ENCODE measurements at regions not wholly inside any gene's neighbourhood (a gene's known extent, or its start where the extent isn't known, plus 50 kb on each side); places are given as distances from the start of the nearest gene placed in this dataset.

- H3K4me1 ChIP-seq (ENCODE audit: control insufficient read depth, insufficient read depth, low read length, poor library complexity, severe bottlenecking), result no peaks in the 10 kb centered on the region
- no peak overlapping the region for H3K4me3 ChIP-seq (ENCODE audit: extremely low read depth, insufficient read depth, low read length, poor library complexity, severe bottlenecking)
- H3K9me3 ChIP-seq (ENCODE audit: control insufficient read depth, low read length), result no peaks in the 10 kb centered on the region
- H3K27ac ChIP-seq (ENCODE audit: low read depth, low read length, severe bottlenecking), result no peak overlapping the region
- 100% methylated on average over 1 of the region's 1 CpG; no CpG with 5 or more reads in 1 of the 2 experiments for WGBS, 2 experiments (ENCODE audit: insufficient coverage in 2 of 2)
- no peaks in the 10 kb centered on the region for H3K36me3 ChIP-seq (ENCODE audit: control insufficient read depth, insufficient read depth, low read length)
Observed at GRCh38 chr2:126826491-126826890, 72.2 kb upstream of the TEX51 start.

- H3K27ac ChIP-seq (ENCODE audit: low read depth, low read length, severe bottlenecking), result no peak overlapping the region
- no peak overlapping the region for H3K4me3 ChIP-seq (ENCODE audit: extremely low read depth, insufficient read depth, low read length, poor library complexity, severe bottlenecking)
- H3K4me1 ChIP-seq (ENCODE audit: control insufficient read depth, insufficient read depth, low read length, poor library complexity, severe bottlenecking), result peaks cover 4% of the 10 kb centered on the region
- no peaks in the 10 kb centered on the region for H3K9me3 ChIP-seq (ENCODE audit: control insufficient read depth, low read length)
- H3K36me3 ChIP-seq (ENCODE audit: control insufficient read depth, insufficient read depth, low read length), result no peaks in the 10 kb centered on the region
- 54 to 56% methylated on average over 5 to 6 of the region's 8 CpGs for WGBS, 2 experiments (ENCODE audit: insufficient coverage in 2 of 2)
Observed at GRCh38 chr2:126827371-126827770, 71.3 kb upstream of the TEX51 start.

GRCh38 chr2:126828051-126828450, 70.6 kb upstream of the TEX51 start:
- Histone ChIP-seq H3K4me3 (ENCODE audit: extremely low read depth, insufficient read depth, low read length, poor library complexity, severe bottlenecking) (no peak overlapping the region), H3K4me1 (ENCODE audit: control insufficient read depth, insufficient read depth, low read length, poor library complexity, severe bottlenecking) (peaks cover 5% of the 10 kb centered on the region), H3K36me3 (ENCODE audit: control insufficient read depth, insufficient read depth, low read length) (no peaks in the 10 kb centered on the region), H3K27ac (ENCODE audit: low read depth, low read length, severe bottlenecking) (no peak overlapping the region), H3K9me3 (ENCODE audit: control insufficient read depth, low read length) (no peaks in the 10 kb centered on the region)
- 87 to 96% methylated on average over 3 of the region's 4 CpGs for WGBS, 2 experiments (ENCODE audit: insufficient coverage in 2 of 2)

GRCh38 chr2:126828491-126828890, 70.2 kb upstream of the TEX51 start:
- 100% methylated on average over 1 of the region's 4 CpGs; no CpG with 5 or more reads in 1 of the 2 experiments for WGBS, 2 experiments (ENCODE audit: insufficient coverage in 2 of 2)
- H3K27ac ChIP-seq (ENCODE audit: low read depth, low read length, severe bottlenecking), result no peak overlapping the region
- H3K36me3 ChIP-seq (ENCODE audit: control insufficient read depth, insufficient read depth, low read length), result no peaks in the 10 kb centered on the region
- H3K9me3 ChIP-seq (ENCODE audit: control insufficient read depth, low read length), result no peaks in the 10 kb centered on the region
- no peak overlapping the region for H3K4me3 ChIP-seq (ENCODE audit: extremely low read depth, insufficient read depth, low read length, poor library complexity, severe bottlenecking)
- H3K4me1 ChIP-seq (ENCODE audit: control insufficient read depth, insufficient read depth, low read length, poor library complexity, severe bottlenecking), result peaks cover 5% of the 10 kb centered on the region

GRCh38 chr2:126831234-126832005, 67.3 kb upstream of the TEX51 start:
- Histone ChIP-seq H3K9me3 (ENCODE audit: control insufficient read depth, low read length) (no peaks in the 10 kb centered on the region), H3K4me1 (ENCODE audit: control insufficient read depth, insufficient read depth, low read length, poor library complexity, severe bottlenecking) (peaks cover 5% of the 10 kb centered on the region), H3K4me3 (ENCODE audit: extremely low read depth, insufficient read depth, low read length, poor library complexity, severe bottlenecking) (no peak overlapping the region), H3K27ac (ENCODE audit: low read depth, low read length, severe bottlenecking) (peak overlapping the region; percentile 2), H3K36me3 (ENCODE audit: control insufficient read depth, insufficient read depth, low read length) (no peaks in the 10 kb centered on the region)
- 81 to 89% methylated on average over 8 to 11 of the region's 14 CpGs for WGBS, 2 experiments (ENCODE audit: insufficient coverage in 2 of 2)

GRCh38 chr2:126832014-126832413, 66.7 kb upstream of the TEX51 start:
- no peaks in the 10 kb centered on the region for H3K9me3 ChIP-seq (ENCODE audit: control insufficient read depth, low read length)
- H3K4me3 ChIP-seq (ENCODE audit: extremely low read depth, insufficient read depth, low read length, poor library complexity, severe bottlenecking), result no peak overlapping the region
- no peak overlapping the region for H3K27ac ChIP-seq (ENCODE audit: low read depth, low read length, severe bottlenecking)
- no peaks in the 10 kb centered on the region for H3K36me3 ChIP-seq (ENCODE audit: control insufficient read depth, insufficient read depth, low read length)
- peaks cover 5% of the 10 kb centered on the region for H3K4me1 ChIP-seq (ENCODE audit: control insufficient read depth, insufficient read depth, low read length, poor library complexity, severe bottlenecking)

DNA sequence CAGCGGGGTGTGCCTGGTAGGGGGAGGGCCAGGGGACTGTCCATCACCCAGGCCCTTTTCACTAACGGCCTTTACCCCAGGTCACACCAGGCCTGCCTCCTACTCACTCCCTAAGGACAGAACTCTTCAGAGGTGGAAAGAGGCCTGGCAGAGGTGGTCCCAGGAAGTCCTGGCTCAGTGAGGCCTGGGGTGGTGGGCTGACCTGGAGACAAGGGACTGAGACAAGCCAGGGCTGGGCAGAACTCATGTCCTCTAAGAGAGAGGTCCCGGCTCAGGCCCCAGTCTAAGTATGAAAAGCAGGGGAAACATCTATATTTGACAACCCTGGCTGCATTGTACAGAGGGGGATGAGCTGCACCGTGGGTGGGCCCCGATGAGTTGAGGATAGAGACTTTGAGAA, 65.9 kb upstream of the TEX51 start:
- 88 to 93% methylated on average over 2 to 3 of the region's 5 CpGs for whole genome bisulfite sequencing, 2 experiments (ENCODE audit: insufficient coverage in 2 of 2)
- peaks cover 5% of the 10 kb centered on the region for H3K4me1 ChIP-seq (ENCODE audit: control insufficient read depth, insufficient read depth, low read length, poor library complexity, severe bottlenecking)
- H3K27ac ChIP-seq (ENCODE audit: low read depth, low read length, severe bottlenecking), result no peak overlapping the region
- H3K9me3 ChIP-seq (ENCODE audit: control insufficient read depth, low read length), result no peaks in the 10 kb centered on the region
- no peak overlapping the region for H3K4me3 ChIP-seq (ENCODE audit: extremely low read depth, insufficient read depth, low read length, poor library complexity, severe bottlenecking)
- no peaks in the 10 kb centered on the region for H3K36me3 ChIP-seq (ENCODE audit: control insufficient read depth, insufficient read depth, low read length)

DNA sequence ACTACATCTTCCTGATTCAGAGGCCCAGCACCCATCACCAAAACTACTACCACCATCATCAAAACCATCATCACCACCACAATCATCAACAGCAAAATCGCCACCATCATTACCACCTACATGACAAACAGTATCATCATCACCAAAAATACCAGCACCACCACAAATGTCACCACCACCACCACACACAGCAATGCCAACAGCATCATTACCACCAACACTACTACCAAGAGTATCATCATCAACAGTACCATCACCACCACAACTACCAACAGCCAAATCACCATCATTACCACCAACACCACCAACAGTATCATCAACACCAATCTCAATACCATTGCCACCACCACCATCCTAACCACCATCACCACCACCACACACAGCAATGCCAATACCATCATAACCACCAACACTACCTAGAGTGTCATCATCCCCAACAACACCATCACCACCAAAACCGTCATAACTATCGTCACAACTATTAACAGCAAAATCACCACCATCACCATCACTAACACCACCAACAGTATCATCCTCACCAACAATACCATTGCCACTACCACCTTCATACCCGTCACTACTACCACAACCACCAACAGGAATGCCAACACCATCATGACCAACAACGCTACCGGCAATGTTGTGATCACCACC, 64.6 kb upstream of the TEX51 start:
- Histone ChIP-seq H3K4me3 (ENCODE audit: extremely low read depth, insufficient read depth, low read length, poor library complexity, severe bottlenecking) (no peak overlapping the region), H3K9me3 (ENCODE audit: control insufficient read depth, low read length) (no peaks in the 10 kb centered on the region), H3K36me3 (ENCODE audit: control insufficient read depth, insufficient read depth, low read length) (no peaks in the 10 kb centered on the region), H3K27ac (ENCODE audit: low read depth, low read length, severe bottlenecking) (no peak overlapping the region), H3K4me1 (ENCODE audit: control insufficient read depth, insufficient read depth, low read length, poor library complexity, severe bottlenecking) (peaks cover 5% of the 10 kb centered on the region)
- WGBS, 2 experiments (ENCODE audit: insufficient coverage in 2 of 2), result 95 to 97% methylated on average over 5 to 6 of the region's 6 CpGs

- no peaks in the 10 kb centered on the region for H3K36me3 ChIP-seq (ENCODE audit: control insufficient read depth, insufficient read depth, low read length)
- peaks cover 5% of the 10 kb centered on the region for H3K4me1 ChIP-seq (ENCODE audit: control insufficient read depth, insufficient read depth, low read length, poor library complexity, severe bottlenecking)
- 93 to 96% methylated on average over 8 of the region's 8 CpGs for WGBS, 2 experiments (ENCODE audit: insufficient coverage in 2 of 2)
Observed at GRCh38 chr2:126835261-126835660, 63.4 kb upstream of the TEX51 start.

DNA sequence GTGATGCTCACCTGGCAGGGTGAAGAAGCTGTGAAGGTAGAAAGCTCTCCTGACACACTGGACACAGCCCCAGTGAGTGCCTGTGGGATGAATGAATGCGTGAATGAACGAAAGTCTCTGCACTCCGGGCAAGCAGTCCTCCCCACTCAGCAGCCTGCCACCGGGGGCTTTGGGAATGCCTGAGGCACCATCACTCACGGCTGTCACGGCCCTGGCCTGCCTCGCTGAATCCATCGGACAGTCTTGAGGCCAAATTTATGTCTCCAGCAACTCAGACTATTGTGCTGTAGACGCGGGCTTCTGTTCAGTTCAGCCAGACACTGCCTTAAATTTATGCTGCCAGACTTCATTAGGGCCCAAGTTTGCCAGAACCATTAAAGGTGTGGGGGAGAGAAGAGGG, 62.9 kb upstream of the TEX51 start:
- peaks cover 5% of the 10 kb centered on the region for H3K4me1 ChIP-seq (ENCODE audit: control insufficient read depth, insufficient read depth, low read length, poor library complexity, severe bottlenecking)
- no peak overlapping the region for H3K27ac ChIP-seq (ENCODE audit: low read depth, low read length, severe bottlenecking)
- no peak overlapping the region for H3K4me3 ChIP-seq (ENCODE audit: extremely low read depth, insufficient read depth, low read length, poor library complexity, severe bottlenecking)
- no peaks in the 10 kb centered on the region for H3K36me3 ChIP-seq (ENCODE audit: control insufficient read depth, insufficient read depth, low read length)
- WGBS, 2 experiments (ENCODE audit: insufficient coverage in 2 of 2), result 83 to 87% methylated on average over 10 of the region's 10 CpGs
- H3K9me3 ChIP-seq (ENCODE audit: control insufficient read depth, low read length), result no peaks in the 10 kb centered on the region

More at GRCh38 chr2:126835261-126835660, 63.4 kb upstream of the TEX51 start:
- Histone ChIP-seq H3K9me3 (ENCODE audit: control insufficient read depth, low read length) (no peaks in the 10 kb centered on the region), H3K27ac (ENCODE audit: low read depth, low read length, severe bottlenecking) (no peak overlapping the region), H3K4me3 (ENCODE audit: extremely low read depth, insufficient read depth, low read length, poor library complexity, severe bottlenecking) (no peak overlapping the region)

All from mesodermal cell (in vitro differentiated cells).